Activated gamma-delta T cell treated with Interleukin-2 at 50 U/mL for 16 hours (primary cell): ENCODE measurements at regions not wholly inside any gene's neighbourhood (a gene's known extent, or its start where the extent isn't known, plus 50 kb on each side); places are given as distances from the start of the nearest gene placed in this dataset.
"Not testable (repeated sequence)": the region's sequence is repeated elsewhere in the genome, so short reads cannot be mapped to it uniquely, and the experiment has no call there.

ENCODE experiments used
- DNase-seq: peaks from one replicate; pipeline ENCODE4 v3.0.0-alpha.2; 2020

GRCh38 chr15:35697549-35698299, 151.8 kb upstream of the DPH6 start:
- no peak for DNase-seq

GRCh38 chr15:35698331-35698730, 152.4 kb upstream of the DPH6 start:
- no peak for DNase-seq

GRCh38 chr15:35698966-35699575, 153.1 kb upstream of the DPH6 start:
- no peak for DNase-seq

- DNase-seq = not testable (repeated sequence)
Measured at GRCh38 chr15:35700091-35700593, 154.2 kb upstream of the DPH6 start.

- no peak for DNase-seq
Measured at GRCh38 chr15:35701402-35702046, 155.6 kb upstream of the DPH6 start.

- no peak for DNase-seq
Measured at GRCh38 chr15:35702946-35703495, 157.1 kb upstream of the DPH6 start.

GRCh38 chr15:35705030-35705883, 159.3 kb upstream of the DPH6 start:
- DNase-seq = no peak

- DNase-seq = no peak
Measured at GRCh38 chr15:35705884-35706585, 160.1 kb upstream of the DPH6 start.

GRCh38 chr15:35712956-35713355, 167.0 kb upstream of the DPH6 start:
- no peak for DNase-seq

GRCh38 chr15:35713733-35714132, 167.8 kb upstream of the DPH6 start:
- no peak for DNase-seq

- no peak for DNase-seq
Measured at GRCh38 chr15:35717721-35718120, 171.8 kb upstream of the DPH6 start.

GRCh38 chr15:35720019-35720418, 174.1 kb upstream of the DPH6 start:
- no peak for DNase-seq

- DNase-seq = no peak
Measured at GRCh38 chr15:35720984-35721383, 175.0 kb upstream of the DPH6 start.

- no peak for DNase-seq
Measured at GRCh38 chr15:35721751-35722150, 175.8 kb upstream of the DPH6 start.

- no peak for DNase-seq
Measured at GRCh38 chr15:35722501-35722900, 176.5 kb upstream of the DPH6 start.

- DNase-seq = no peak
Measured at GRCh38 chr15:35723120-35723847, 177.3 kb upstream of the DPH6 start.

GRCh38 chr15:35723852-35724251, 177.9 kb upstream of the DPH6 start:
- DNase-seq = no peak

- DNase-seq = no peak
Measured at GRCh38 chr15:35724626-35725025, 178.7 kb upstream of the DPH6 start.

GRCh38 chr15:35725353-35725752, 179.4 kb upstream of the DPH6 start:
- DNase-seq = no peak

- no peak for DNase-seq
Measured at GRCh38 chr15:35727627-35728026, 181.7 kb upstream of the DPH6 start.

GRCh38 chr15:35728219-35728940, 182.4 kb upstream of the DPH6 start:
- no peak for DNase-seq
